Neural progenitor cell (in vitro differentiated cells): ENCODE measurements at regions not wholly inside any gene's neighbourhood (a gene's known extent, or its start where the extent isn't known, plus 50 kb on each side); places are given as distances from the start of the nearest gene placed in this dataset.

Source experiments
- EZH2 ChIP-seq: fragments of 200-600 bp; sonication (generic); IDR thresholded peaks from 2 replicates; pipeline ENCODE4 v1.6.1; 2017; ENCODE audit warnings: antibody characterized with exemption, mild to moderate bottlenecking, moderate library complexity
- EZH2phosphoT487 ChIP-seq: fragments of 200-600 bp; sonication (generic); IDR thresholded peaks from 2 replicates; pipeline ENCODE4 v1.6.1; 2017; ENCODE audit warnings: antibody characterized with exemption
- TF ChIP-seq, protein P1 (sequence below): fragments of 200-600 bp; sonication (generic); IDR thresholded peaks from 2 replicates; pipeline ENCODE4 v1.5.1; 2017; ENCODE audit warnings: antibody characterized with exemption, mild to moderate bottlenecking

DNA sequence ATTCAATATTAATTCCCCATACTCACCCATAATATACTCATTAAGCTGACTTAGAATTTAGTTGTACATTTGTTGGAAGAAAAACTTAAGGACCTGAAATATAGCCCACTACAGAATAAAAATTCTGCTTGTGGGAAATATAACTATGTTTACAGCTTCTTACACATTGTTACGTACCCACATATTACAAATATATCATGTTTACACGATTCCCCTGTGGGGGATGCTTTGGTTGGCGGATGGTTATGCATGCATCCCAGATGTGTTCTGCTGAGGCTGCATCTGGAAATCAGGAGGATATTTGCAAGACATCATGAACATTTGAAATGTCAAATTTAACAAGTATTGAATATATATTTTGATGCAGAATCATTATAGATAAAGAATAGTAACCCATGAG is 79.5 kb upstream of the KL start:
- TF ChIP-seq, protein P1, sequence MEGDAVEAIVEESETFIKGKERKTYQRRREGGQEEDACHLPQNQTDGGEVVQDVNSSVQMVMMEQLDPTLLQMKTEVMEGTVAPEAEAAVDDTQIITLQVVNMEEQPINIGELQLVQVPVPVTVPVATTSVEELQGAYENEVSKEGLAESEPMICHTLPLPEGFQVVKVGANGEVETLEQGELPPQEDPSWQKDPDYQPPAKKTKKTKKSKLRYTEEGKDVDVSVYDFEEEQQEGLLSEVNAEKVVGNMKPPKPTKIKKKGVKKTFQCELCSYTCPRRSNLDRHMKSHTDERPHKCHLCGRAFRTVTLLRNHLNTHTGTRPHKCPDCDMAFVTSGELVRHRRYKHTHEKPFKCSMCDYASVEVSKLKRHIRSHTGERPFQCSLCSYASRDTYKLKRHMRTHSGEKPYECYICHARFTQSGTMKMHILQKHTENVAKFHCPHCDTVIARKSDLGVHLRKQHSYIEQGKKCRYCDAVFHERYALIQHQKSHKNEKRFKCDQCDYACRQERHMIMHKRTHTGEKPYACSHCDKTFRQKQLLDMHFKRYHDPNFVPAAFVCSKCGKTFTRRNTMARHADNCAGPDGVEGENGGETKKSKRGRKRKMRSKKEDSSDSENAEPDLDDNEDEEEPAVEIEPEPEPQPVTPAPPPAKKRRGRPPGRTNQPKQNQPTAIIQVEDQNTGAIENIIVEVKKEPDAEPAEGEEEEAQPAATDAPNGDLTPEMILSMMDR = no peak
- no peak for TF ChIP-seq EZH2phosphoT487
- no peak for TF ChIP-seq EZH2
